ENCODE measurements at regions not wholly inside any gene's neighbourhood (a gene's known extent, or its start where the extent isn't known, plus 50 kb on each side); places are given as distances from the start of the nearest gene placed in this dataset.

DNA sequence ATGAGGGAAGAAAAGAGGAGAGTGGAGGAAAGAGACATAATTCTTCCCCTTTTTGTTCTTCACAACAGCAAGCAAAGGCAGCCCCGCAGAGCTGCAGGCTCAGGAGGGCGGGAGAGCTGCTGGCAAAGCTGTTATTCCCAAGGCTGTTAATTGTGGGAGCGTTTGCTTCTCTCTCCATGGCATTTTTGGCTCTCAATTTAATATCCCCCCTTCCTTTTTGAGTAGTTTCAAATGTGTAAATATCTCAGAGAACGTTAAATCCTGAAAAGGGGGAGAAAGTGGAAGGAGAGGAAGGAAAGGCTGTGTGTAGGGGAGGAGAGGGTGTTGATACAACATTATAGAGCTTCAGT is 165.7 kb downstream of the NSG2 start:
- TF ChIP-seq, protein P1, sequence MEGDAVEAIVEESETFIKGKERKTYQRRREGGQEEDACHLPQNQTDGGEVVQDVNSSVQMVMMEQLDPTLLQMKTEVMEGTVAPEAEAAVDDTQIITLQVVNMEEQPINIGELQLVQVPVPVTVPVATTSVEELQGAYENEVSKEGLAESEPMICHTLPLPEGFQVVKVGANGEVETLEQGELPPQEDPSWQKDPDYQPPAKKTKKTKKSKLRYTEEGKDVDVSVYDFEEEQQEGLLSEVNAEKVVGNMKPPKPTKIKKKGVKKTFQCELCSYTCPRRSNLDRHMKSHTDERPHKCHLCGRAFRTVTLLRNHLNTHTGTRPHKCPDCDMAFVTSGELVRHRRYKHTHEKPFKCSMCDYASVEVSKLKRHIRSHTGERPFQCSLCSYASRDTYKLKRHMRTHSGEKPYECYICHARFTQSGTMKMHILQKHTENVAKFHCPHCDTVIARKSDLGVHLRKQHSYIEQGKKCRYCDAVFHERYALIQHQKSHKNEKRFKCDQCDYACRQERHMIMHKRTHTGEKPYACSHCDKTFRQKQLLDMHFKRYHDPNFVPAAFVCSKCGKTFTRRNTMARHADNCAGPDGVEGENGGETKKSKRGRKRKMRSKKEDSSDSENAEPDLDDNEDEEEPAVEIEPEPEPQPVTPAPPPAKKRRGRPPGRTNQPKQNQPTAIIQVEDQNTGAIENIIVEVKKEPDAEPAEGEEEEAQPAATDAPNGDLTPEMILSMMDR (IDR thresholded peaks at IDR 0.05; ENCODE audit: low read depth, low read length): no peak
- TF ChIP-seq POLR2A (IDR thresholded peaks at IDR 0.05; ENCODE audit: extremely low read depth, insufficient read length): no peak
